OCI-LY7 (cell line): ENCODE measurements at regions not wholly inside any gene's neighbourhood (a gene's known extent, or its start where the extent isn't known, plus 50 kb on each side); places are given as distances from the start of the nearest gene placed in this dataset.

ENCODE experiments used
- EZH2phosphoT487 ChIP-seq: fragments of 200-600 bp; sonication (generic); IDR thresholded peaks from 2 replicates; pipeline ENCODE4 v1.6.1; 2018; ENCODE audit warnings: low read depth, borderline replicate concordance, mild to moderate bottlenecking, mixed run types, antibody characterized with exemption, low read length, moderate library complexity, mixed read lengths
- TF ChIP-seq, protein P1 (sequence below): fragments of 200-600 bp; sonication (generic); conservative IDR thresholded peaks from 2 replicates; pipeline ENCODE4 v1.5.1; 2014; ENCODE audit warnings: mild to moderate bottlenecking, antibody characterized with exemption, low read length, moderate library complexity, mixed read lengths

DNA sequence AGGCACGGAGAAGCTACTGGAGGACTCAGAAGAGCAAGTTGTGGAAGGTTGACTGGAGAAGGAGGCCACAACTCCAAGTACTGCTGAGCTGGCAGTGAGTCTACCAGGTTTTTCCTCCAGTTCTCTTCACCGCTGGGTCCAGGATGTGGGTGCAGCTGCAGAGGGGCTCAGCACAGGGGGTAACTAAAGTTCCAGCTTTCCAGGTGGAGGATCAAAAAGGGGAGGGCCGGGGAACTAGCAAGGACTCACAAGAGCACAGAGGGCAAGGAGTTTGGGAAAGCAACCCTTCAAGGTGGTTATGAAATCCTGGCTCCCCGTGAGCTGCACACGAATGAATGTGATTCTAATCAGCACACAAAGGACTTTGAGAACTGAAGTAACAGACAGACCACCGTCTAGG, 194.2 kb upstream of the GMDS start:
- TF ChIP-seq, protein P1, sequence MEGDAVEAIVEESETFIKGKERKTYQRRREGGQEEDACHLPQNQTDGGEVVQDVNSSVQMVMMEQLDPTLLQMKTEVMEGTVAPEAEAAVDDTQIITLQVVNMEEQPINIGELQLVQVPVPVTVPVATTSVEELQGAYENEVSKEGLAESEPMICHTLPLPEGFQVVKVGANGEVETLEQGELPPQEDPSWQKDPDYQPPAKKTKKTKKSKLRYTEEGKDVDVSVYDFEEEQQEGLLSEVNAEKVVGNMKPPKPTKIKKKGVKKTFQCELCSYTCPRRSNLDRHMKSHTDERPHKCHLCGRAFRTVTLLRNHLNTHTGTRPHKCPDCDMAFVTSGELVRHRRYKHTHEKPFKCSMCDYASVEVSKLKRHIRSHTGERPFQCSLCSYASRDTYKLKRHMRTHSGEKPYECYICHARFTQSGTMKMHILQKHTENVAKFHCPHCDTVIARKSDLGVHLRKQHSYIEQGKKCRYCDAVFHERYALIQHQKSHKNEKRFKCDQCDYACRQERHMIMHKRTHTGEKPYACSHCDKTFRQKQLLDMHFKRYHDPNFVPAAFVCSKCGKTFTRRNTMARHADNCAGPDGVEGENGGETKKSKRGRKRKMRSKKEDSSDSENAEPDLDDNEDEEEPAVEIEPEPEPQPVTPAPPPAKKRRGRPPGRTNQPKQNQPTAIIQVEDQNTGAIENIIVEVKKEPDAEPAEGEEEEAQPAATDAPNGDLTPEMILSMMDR = no peak
- TF ChIP-seq EZH2phosphoT487 = no peak
